GM18517 (cell line): ENCODE measurements at regions not wholly inside any gene's neighbourhood (a gene's known extent, or its start where the extent isn't known, plus 50 kb on each side); places are given as distances from the start of the nearest gene placed in this dataset.
"Not testable (repeated sequence)": the region's sequence is repeated elsewhere in the genome, so short reads cannot be mapped to it uniquely, and the experiment has no call there.

ENCODE experiments used
- ATAC-seq: cut with Tn5 transposase; IDR thresholded peaks from one replicate; pipeline ENCODE4 v1.9.1; 2021; ENCODE audit warnings: mild to moderate bottlenecking, moderate library complexity; ENCODE audit not compliant: unreplicated experiment

DNA sequence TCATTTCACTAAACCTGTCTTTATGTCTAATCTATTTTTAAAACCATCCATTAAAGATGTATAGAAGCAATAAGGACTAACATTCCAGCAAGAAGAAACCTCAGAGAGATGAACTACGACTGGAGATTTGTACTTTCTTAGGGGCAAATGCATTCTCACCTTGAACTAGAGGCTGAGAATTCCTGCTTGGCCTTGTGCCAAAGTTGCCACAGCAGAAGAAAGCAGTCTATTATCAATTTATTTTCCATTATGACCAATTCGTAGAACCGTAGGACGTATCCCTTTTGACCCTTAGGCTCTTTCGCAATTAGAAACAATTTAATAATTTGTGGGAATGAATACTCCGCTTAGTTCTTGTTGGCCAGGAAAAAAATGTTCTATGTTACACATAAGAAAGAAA is 1647.4 kb upstream of the CDH9 start:
- ATAC-seq: no peak

DNA sequence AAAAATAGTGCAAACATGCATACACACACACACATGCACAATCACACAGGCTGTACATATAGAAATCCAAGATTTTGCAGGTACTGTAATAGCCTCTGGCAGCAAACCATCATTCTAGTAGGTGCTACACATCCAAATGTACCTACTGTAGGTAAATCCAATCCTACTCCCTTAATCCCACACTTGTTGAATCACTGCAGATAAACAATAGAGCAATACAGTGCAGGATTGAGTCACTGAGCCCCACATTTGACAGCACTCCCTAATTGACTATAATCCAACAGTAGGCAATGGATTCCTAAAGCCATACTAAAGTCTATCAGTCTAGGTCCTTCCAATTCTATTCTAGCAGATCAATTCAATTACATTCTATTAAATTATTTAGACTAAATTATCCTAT is 1640.5 kb upstream of the CDH9 start:
- ATAC-seq: no peak

DNA sequence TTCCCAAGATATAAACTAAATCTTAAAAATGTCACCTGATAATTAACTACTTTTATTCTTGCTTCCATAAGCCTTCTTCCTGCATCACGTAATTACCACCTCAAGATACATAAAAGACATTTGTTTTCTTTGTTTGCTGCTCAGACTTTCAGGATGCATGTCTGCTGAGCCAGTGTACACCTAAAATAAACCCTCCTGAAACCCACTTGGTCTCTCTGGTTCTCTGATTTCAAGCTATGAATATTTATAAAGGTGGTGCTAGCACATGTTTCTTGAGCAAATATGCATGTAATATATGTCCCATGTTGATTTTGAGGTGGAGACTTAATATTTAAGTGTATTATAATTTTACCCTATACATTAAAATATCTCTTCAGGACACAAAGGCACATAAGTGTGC is 1627.7 kb upstream of the CDH9 start:
- no peak for ATAC-seq

DNA sequence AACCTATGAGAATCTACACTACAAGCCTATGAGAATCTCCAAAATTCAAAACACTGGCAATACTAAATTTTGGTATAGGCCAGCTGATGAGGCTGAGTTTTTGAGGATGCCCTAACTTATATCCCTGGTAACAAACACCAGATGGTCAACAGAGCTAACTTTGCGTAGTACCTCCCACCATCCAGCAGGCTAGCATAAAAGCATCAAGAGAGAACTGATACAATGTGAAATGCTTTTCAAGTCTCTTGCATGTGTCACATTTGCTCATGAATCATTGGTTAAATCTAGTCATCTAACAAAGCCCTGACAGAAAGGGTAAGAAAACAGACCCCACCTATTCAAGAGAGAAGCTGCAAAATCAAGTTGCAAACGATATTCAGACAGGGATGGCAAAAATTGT is 1609.7 kb upstream of the CDH9 start:
- ATAC-seq: no peak

DNA sequence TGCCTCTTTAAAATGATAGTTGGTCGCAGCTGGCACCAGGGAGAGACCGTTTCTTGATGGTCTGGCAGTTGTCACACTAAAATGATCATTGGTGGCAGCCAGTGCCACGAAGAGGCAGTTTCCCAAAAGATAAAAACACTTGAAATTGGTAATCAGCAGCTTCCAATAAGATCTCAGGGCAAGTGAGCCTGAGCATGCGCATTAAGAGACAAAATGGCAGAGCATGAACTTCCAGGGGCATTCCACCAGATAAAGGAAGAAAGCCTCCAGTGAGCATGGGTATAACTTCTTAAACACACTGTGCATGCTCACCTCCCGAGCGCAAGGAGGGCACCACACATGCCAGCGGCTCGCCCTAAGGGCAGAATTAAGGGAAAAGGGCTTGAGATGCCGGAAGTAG is 1594.2 kb upstream of the CDH9 start:
- ATAC-seq: no peak

DNA sequence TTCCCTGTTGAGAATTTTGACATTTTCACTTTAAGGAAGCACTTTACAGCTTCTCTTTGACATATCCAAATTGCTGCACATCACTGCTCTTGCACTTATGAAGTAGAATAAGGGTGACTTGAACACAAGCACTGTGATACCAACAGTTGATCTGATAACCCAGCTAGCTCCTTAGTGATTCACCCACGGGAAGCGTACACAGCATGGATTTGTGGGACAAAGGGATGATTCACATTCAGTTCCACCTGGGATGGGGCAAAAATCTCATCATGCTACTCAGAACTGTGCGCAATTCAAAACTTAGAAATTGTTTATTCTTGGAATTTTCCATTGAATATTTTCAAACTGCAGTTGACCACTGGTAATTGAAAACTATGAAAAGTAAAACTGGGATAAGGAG is 1565.5 kb upstream of the CDH9 start:
- ATAC-seq: no peak

GRCh38 chr5:28602429-28602828 is 1564.0 kb upstream of the CDH9 start:
- ATAC-seq: no peak

DNA sequence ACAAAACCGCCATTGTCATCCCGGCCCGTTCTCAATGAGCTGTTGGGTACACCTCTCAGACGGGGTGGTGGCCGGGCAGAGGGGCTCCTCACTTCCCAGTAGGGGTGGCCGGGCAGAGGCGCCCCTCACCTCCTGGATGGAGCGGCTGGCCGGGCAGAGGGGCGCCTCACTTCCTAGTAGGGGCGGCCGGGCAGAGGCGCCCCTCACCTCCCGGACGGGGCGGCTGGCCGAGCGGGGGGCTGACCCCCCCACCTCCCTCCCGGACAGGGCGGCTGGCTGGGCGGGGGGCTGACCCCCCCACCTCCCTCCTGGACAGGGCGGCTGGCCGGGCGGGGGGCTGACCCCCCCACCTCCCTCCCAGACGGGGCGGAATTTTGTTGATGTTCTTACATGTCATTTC is 1558.3 kb upstream of the CDH9 start:
- not testable (repeated sequence) for ATAC-seq

- no peak for ATAC-seq
These were observed 1542.2 kb upstream of the CDH9 start for GRCh38 chr5:28580616-28581015.

DNA sequence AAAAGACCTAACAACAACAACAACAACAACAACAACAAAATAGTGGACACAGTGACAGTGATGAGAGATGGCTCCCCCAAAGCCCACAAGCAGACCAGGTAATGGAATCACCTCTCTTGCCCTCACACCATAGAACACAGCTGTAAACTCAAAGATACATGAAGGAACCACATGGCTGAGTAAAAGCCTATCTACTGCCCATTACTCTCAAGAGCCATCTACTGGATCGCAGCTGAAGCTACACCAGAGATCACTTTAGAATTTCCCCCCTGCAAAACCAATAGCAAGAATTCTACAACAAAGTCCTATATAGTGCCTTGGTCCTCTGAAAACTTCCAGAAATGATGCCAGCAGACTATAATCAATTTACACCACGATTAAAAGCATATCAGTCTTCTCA is 1537.6 kb upstream of the CDH9 start:
- ATAC-seq: no peak

DNA sequence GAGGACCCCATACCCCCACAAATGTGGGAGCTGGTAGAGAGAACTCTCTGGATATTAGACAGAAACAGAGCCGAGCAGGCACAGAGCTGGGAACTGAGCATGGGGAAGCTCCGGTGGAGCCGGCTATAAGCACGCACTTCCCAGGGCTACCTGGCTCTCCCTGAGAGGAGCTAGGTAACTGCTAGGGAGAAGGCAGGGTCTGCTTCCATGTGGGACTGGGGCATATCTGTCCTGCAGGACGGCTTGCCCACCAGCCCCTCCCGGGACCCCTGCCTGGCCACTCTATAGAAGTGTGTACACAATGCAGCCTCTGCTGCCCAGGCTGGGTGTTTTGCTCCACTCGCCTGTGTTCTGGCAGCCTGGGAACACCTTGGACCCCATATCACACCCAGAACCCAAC is 1537.0 kb upstream of the CDH9 start:
- ATAC-seq: no peak

DNA sequence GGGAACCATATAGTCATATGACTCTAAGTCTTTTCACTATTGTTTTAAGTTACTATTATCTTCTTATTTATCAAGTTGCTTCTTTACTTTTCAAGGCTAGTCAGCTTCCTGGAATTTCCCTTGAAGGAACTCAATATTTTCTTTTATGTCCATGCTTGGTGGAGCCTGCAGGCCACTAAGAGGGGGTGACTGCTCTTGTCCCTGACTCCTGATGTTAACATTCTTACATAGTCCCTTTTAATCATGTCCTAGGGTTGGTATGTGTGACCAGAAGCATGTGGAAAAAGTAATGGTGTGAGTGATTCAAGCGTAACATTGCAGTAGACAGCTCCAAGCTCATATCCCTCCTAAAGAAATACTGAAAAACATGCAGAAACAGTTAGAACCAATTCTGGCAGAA is 1536.2 kb upstream of the CDH9 start:
- ATAC-seq: no peak

DNA sequence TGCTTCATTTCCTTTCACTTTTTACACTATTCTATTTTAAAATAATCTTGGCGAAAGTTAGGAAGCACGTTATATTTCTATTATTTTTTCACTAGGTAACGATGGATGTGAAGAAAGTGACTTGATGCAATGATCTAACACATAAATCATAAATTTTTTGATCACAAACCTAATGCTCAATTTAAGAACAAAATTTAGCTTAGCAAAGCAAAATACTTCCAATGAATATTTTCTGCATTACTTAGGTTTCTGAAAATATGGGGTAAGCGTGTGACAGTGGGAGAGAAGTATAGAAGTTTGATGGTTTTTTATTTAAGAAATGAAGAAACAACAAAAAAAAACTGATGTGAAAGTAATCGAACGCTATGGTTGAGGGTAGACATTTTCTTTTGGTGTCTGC is 1528.7 kb upstream of the CDH9 start:
- ATAC-seq: no peak

GRCh38 chr5:28561522-28561921 is 1523.1 kb upstream of the CDH9 start:
- ATAC-seq: no peak

DNA sequence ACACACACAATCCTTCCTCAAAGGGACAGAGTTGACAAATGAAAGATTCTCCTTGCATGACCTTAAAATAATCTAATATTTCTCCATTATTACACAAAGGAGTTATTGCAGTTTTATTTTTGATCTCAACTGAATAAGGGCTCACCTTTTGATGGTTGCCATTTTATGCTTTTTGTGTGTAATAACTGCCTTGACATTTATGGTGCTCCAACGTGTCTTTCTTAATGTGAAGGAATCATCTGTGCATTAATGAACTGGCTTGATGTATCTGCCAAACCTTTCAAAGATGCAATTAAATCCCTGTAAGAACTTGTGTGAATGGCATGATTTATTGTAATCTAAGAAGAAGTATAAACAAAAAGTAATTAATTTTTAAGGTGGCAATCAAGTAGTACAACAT is 1519.8 kb upstream of the CDH9 start:
- no peak for ATAC-seq

GRCh38 chr5:28557114-28557513 is 1518.7 kb upstream of the CDH9 start:
- ATAC-seq: no peak

- no peak for ATAC-seq
These were observed 1511.2 kb upstream of the CDH9 start for GRCh38 chr5:28549588-28549987.

DNA sequence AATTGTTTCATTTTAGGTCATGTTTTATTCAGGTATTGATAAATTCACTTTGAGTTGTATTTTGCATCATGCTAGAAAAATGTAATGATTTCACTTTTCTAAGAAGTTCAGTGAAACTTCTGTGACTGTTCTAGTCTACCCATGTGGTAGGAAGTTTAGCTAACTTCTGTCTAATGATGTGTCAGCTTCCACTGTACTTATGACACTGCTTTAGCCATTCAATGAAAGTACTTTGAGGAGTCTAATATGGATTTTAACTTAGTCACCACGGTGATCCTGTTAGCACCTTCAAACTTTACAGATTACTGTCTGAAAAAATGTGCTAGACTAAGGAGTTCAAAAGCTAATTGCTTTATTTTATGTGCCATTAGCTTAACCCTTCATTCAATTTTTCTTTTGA is 1510.5 kb upstream of the CDH9 start:
- ATAC-seq: no peak

DNA sequence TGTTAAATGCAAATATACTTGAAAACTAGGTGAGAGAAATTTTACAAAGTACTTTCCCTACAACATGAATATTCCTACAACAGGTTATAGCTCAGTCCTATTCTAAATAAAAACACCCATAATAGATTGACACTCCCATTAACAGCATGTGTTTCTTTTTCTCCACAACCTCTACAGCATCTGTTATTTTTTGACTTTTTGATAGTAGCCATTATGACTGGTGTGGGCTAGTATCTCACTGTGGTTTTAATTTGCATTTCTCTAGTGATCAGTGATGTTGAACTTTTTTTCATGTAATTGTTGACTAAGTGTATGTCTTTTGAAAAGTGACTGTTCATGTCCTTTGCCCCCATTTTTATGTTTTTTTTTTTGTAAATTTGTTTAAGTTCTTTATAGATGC is 1506.1 kb upstream of the CDH9 start:
- no peak for ATAC-seq

DNA sequence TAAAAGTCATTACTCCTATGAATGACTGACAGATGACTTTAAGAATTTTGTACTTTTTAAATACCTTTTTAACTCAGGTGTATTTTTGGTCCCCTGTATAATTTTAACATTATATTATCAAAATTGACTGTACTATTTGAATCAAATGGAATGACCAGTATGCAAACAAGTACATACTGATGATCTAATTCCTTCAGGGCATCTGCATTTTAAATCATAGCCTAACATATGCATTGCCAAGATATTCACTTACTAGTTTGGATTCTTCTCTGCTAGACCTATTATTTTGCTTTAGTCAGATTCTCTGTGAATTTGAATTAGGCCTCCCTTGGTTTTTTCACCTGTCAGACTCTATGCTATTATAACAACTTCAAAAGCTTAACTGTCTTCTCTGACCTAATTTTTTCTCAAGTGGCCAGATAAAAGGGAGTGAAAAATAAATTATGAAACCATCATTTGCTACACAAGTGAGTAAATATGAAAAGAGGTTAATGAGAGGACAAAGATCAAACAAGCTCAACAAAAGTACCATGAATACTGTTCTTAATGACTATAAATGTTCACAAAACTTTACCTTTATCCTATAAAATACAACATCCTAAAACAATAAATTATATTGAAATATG is 1505.2 kb upstream of the CDH9 start:
- no peak for ATAC-seq

DNA sequence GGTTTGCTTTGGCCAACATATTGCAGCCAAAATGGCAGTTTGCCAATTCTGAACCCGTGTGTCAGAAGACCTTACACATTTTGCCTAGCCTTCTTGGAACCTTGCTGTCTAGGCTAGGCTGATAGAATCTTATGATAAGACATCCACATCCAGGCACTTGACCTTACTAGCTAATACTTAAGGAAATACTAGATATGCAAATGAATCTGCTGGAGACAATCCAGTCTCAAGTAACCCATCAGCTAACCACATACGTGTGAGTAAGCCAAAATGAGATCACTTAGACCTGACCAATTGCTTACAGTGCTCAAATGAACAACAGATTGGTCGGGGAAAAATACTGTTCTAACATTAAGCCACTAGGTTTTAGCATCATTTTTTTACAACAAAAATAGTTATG is 1504.6 kb upstream of the CDH9 start:
- no peak for ATAC-seq

DNA sequence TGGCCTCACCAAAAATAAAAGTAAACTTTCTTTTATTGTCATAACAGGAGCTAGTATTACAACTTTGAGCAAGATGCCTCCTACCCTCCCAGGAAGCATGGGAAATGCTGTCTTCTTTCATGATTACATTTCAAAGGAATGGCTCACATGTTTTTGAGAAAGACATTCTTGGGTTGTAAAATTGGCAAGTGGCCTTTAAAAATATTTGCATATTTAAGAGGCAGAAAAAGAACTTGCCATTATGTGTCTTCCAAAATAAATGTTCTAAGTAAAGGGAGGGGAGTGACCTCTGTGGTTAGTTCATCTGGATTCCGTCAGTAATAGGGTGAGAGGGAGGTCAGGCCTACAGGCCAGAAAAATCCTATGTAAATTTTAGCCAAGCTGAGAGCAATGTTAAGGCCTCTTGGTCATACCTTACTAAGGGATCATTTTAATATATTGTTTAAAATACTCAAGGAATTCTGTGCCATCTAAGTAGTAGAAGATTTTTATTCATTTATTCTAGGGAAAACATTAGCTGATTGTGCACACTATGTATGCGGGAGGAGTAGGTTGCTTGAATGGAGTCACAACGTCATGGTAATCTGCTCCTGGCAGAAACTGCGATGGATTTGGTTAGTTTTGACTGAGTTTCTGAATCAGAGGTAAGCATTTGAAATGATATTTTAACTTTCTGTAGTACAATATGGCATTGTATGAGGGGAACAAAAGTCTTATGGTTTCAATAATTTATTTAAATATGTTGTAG is 1485.7 kb upstream of the CDH9 start:
- ATAC-seq: no peak

- no peak for ATAC-seq
These were observed 1485.0 kb upstream of the CDH9 start for GRCh38 chr5:28523416-28523815.
